BLaER1 treated with 17β-estradiol and CSF1 and Interleukin-3, amounts not matched to agents 10 nM and 100 nM (cell line): ENCODE measurements at regions not wholly inside any gene's neighbourhood (a gene's known extent, or its start where the extent isn't known, plus 50 kb on each side); places are given as distances from the start of the nearest gene placed in this dataset.
"Not testable (repeated sequence)": the region's sequence is repeated elsewhere in the genome, so short reads cannot be mapped to it uniquely, and the experiment has no call there.

ENCODE experiments used
- H3K27ac ChIP-seq, 11 experiments: shearing (Covaris generic); formaldehyde crosslinking; 2 replicates each; pipeline ENCODE4 v1.8.1; 2022
- H3K27me3 ChIP-seq, 11 experiments: shearing (Covaris generic); formaldehyde crosslinking; 2 replicates each; pipeline ENCODE4 v1.8.1; 2022
- H3K36me3 ChIP-seq, 11 experiments: shearing (Covaris generic); formaldehyde crosslinking; 2 replicates each; pipeline ENCODE4 v1.8.1; 2022
- H3K4me1 ChIP-seq, 10 experiments: shearing (Covaris generic); formaldehyde crosslinking; 2 replicates each; pipeline ENCODE4 v1.8.1; 2022
- H3K4me2 ChIP-seq, 11 experiments: shearing (Covaris generic); formaldehyde crosslinking; 2 replicates each; pipeline ENCODE4 v1.8.1; 2022
- H3K4me3 ChIP-seq, 10 experiments: shearing (Covaris generic); formaldehyde crosslinking; 2 replicates each; pipeline ENCODE4 v1.8.1; 2022
- H3K9ac ChIP-seq, 11 experiments: shearing (Covaris generic); formaldehyde crosslinking; 2 replicates each; pipeline ENCODE4 v1.8.1; 2022
- H3K9me3 ChIP-seq, 11 experiments: shearing (Covaris generic); formaldehyde crosslinking; replicated peaks in 1 of 11; 2 replicates each; pipeline ENCODE4 v1.8.1; 2022
- H4K20me1 ChIP-seq, 11 experiments: shearing (Covaris generic); formaldehyde crosslinking; 2 replicates each; pipeline ENCODE4 v1.8.1; 2022
- Cebpa-rat ChIP-seq, 11 experiments: shearing (Covaris generic); IDR thresholded peaks; 2 replicates each; pipeline ENCODE4 v1.8.1; 2022

DNA sequence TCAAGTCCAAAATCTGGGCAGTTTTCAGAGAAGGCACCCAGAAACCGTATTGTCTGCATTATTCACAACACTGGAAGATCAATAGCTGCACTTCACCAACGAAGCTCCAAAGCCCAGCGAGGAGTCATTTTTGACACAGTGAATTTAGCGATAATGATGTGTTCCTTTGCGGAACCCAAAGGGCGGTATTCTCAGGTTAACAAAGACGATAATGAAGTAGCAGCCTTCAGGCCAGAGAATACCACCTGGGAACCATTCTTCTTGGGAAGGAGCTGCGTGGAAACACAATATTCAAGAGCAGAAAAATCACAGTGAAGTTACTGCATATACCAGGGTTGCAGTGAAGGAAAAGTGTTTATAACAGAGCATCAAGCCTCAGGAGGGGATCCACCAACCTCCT is 381.0 kb downstream of the TOX3 start:
- Histone ChIP-seq H3K27ac (no peak overlapping the region), H3K27me3 (no peaks in the 10 kb centered on the region), H3K9me3 (no peaks in the 10 kb centered on the region; a peak in 1 of 22 replicates), H3K4me1 (no peaks in the 10 kb centered on the region), H3K9ac (no peak overlapping the region), H3K4me3 (no peak overlapping the region), H3K36me3 (no peaks in the 10 kb centered on the region), H4K20me1 (no peaks in the 10 kb centered on the region), H3K4me2 (no peak overlapping the region)
- no peak for TF ChIP-seq Cebpa-rat (IDR thresholded peaks at IDR 0.05)

DNA sequence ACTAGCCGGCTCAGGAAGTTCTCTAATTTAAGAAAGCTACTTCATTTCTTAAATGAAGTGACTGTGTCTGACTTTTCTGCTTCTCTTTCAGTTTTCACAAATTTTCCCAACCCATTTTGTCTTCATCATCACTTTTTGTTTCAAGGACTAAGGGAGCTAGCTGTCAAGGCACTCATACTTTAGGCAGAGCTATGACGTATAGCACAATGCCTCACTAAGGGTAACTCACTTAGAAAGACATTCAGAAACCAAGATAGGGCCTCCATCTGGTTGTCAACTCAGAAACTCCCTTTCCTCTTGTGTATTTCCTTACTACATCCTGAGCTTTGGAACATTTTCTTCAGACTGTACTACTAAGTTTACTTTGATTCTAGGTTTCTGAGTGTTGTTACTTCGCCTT is 397.9 kb downstream of the TOX3 start:
- H4K20me1 ChIP-seq = no peaks in the 10 kb centered on the region
- TF ChIP-seq Cebpa-rat (IDR thresholded peaks at IDR 0.05) = no peak

DNA sequence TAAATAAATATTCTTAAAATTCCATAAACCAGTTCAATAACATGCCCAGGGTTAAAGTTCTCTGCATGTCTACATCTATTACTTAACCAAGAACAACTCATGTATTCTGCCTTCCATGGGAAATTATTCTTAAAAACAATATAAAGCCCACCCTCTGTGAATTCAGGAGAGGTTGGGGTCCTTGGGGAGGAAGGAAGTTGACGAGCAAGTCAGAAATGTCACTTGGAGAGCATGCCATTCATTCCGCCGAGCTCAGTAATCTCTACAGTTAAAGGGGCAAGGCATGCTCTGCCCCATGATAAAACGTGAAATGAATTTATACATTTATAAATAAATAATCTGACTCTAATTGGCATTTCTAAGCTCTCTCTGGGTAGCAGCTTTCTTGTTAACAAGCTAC is 405.1 kb downstream of the TOX3 start:
- H3K4me1 ChIP-seq = no peaks in the 10 kb centered on the region
- H3K27me3 ChIP-seq = no peaks in the 10 kb centered on the region
- no peaks in the 10 kb centered on the region for H3K36me3 ChIP-seq
- no peaks in the 10 kb centered on the region for H3K9me3 ChIP-seq
- H3K4me2 ChIP-seq = no peak overlapping the region
- no peaks in the 10 kb centered on the region for H4K20me1 ChIP-seq
- H3K4me3 ChIP-seq = no peak overlapping the region
- H3K27ac ChIP-seq = no peak overlapping the region
- no peak overlapping the region for H3K9ac ChIP-seq
- no peak for TF ChIP-seq Cebpa-rat (IDR thresholded peaks at IDR 0.05)

More for the DNA sequence above, 397.9 kb downstream of the TOX3 start:
- peaks cover 0 to 25% (median 0%) of the 10 kb centered on the region in 10 experiments; a peak in 5 of 20 replicates for H3K4me1 ChIP-seq
- H3K9ac ChIP-seq = no peak overlapping the region
- no peak overlapping the region for H3K4me3 ChIP-seq
- H3K9me3 ChIP-seq = no peaks in the 10 kb centered on the region
- peak overlapping the region in 2 of 11 experiments; percentile 23 to 36; a peak in 4 of 22 replicates for H3K4me2 ChIP-seq
- no peaks in the 10 kb centered on the region for H3K27me3 ChIP-seq
- no peaks in the 10 kb centered on the region for H3K36me3 ChIP-seq
- H3K27ac ChIP-seq = peak overlapping the region in 1 of 11 experiments; percentile 30; a peak in 1 of 22 replicates

DNA sequence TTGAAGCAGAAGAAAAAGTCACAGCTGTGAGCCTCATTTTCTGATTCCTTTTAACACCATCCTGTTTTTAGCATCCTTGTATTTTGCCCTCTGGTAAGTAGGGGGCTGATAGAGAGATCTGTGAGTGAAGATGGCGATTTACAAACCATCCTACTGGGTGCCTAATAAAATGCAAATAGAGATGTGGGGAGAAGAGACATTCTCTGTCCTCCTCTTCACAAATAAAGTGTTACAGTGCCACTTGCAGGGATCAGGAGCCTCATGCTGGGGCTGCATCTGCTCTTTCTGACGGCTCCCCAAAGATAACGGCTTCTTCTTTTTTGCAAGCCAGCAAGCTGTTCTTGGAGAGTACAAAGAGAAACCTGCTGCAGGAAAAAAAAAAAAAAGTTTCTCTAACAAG is 418.6 kb downstream of the TOX3 start:
- no peak overlapping the region for H3K4me2 ChIP-seq
- no peaks in the 10 kb centered on the region for H4K20me1 ChIP-seq
- no peak for TF ChIP-seq Cebpa-rat (IDR thresholded peaks at IDR 0.05)
- H3K4me1 ChIP-seq = no peaks in the 10 kb centered on the region
- H3K4me3 ChIP-seq = no peak overlapping the region
- H3K9ac ChIP-seq = no peak overlapping the region
- no peak overlapping the region for H3K27ac ChIP-seq
- H3K27me3 ChIP-seq = no peaks in the 10 kb centered on the region
- H3K36me3 ChIP-seq = no peaks in the 10 kb centered on the region
- H3K9me3 ChIP-seq = no peaks in the 10 kb centered on the region

DNA sequence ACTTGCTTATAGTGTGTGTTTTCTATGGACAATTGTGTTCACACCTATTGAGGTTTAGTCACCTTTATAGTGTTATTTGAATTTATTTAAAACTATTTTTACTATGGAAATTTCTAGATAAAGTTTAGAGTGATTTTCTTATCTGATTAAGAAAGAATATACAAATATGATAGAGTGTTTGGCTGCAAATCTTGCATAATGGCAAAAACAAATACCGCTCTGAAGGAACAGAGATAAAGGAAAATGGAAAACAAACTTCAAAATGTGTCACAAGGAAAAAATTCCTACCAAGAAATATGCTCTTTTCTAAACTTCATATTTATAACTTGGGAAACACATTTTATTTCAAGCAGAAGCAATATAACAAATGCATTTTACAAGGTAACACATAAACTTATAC is 423.1 kb downstream of the TOX3 start:
- Histone ChIP-seq H3K4me1 (no peaks in the 10 kb centered on the region), H3K36me3 (no peaks in the 10 kb centered on the region), H4K20me1 (no peaks in the 10 kb centered on the region), H3K9me3 (peaks cover 8 to 15% (median 12%) of the 10 kb centered on the region in 11 experiments; a peak in 21 of 22 replicates), H3K27me3 (no peaks in the 10 kb centered on the region), H3K9ac (no peak overlapping the region), H3K4me3 (no peak overlapping the region), H3K4me2 (no peak overlapping the region), H3K27ac (no peak overlapping the region)
- no peak for TF ChIP-seq Cebpa-rat (IDR thresholded peaks at IDR 0.05)

DNA sequence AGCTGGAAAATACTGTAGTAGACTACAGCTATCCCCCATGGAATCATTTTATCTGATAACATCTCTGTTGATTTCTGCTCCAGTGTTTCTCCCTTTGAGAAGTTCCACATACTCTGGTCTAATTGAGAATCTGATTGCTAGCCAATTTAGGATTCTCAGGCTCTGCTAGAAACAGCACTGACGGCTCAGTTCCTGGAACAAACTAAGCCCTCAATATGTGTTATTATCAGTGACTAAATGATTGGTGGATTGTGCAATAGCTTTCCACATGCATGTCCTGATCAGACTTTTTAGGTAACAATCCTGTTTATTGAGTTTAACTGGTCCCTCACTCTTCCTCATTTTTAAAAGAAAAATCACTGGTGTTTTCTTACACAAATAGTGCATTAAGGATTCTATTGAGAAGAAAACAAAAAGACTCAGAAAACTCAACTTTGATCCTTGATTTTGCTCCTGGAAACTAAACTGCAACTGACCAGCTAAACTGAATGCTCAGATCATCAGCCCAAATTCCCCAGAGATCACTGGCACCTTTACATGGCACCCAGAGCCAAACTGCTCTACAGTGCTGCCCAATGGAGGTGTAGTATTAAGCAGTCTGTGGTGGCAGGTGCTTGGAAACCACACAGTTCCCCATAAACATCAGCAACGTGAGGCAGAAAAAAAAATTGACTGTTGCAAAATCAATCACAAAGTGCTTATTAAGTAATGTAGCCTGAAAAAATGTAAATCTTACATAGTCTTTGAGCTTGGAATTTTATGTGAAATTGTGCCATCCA is 423.7 kb downstream of the TOX3 start:
- peak in 4 of 11 experiments; percentile 8 to 43 (median 33); a peak in 5 of 22 replicates for TF ChIP-seq Cebpa-rat (IDR thresholded peaks at IDR 0.05)
- no peaks in the 10 kb centered on the region for H4K20me1 ChIP-seq
- peaks cover 14 to 21% (median 18%) of the 10 kb centered on the region in 11 experiments; a peak in 21 of 22 replicates for H3K9me3 ChIP-seq
- H3K27ac ChIP-seq = no peak overlapping the region
- no peak overlapping the region for H3K4me2 ChIP-seq
- H3K4me1 ChIP-seq = no peaks in the 10 kb centered on the region
- H3K4me3 ChIP-seq = no peak overlapping the region
- H3K36me3 ChIP-seq = no peaks in the 10 kb centered on the region
- no peak overlapping the region for H3K9ac ChIP-seq
- H3K27me3 ChIP-seq = no peaks in the 10 kb centered on the region

DNA sequence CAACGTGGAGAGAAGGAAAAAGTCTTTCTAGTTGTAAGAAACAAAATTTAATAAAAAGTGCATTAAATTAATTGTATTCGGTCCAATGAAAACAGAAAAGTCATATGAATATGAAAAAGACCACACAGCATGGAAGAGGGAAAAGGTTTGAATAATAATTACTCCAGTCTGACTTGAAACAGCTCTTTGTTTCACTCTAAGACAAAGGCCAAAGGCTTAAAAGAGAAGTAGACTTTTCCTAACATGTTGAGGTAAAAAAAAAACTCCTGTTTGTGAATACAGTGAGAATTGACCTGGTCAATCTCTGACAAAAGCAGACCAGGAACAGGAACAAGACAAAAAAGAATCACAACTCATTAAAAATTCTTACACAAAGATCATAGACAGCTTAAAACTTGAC is 429.8 kb downstream of the TOX3 start:
- TF ChIP-seq Cebpa-rat (IDR thresholded peaks at IDR 0.05) = no peak
- Histone ChIP-seq H3K4me2 (no peak overlapping the region), H3K9ac (no peak overlapping the region), H3K9me3 (peaks cover 17 to 23% (median 19%) of the 10 kb centered on the region in 11 experiments; a peak in 21 of 22 replicates), H3K27ac (no peak overlapping the region), H3K4me1 (no peaks in the 10 kb centered on the region), H4K20me1 (no peaks in the 10 kb centered on the region), H3K27me3 (no peaks in the 10 kb centered on the region), H3K36me3 (no peaks in the 10 kb centered on the region), H3K4me3 (no peak overlapping the region)

DNA sequence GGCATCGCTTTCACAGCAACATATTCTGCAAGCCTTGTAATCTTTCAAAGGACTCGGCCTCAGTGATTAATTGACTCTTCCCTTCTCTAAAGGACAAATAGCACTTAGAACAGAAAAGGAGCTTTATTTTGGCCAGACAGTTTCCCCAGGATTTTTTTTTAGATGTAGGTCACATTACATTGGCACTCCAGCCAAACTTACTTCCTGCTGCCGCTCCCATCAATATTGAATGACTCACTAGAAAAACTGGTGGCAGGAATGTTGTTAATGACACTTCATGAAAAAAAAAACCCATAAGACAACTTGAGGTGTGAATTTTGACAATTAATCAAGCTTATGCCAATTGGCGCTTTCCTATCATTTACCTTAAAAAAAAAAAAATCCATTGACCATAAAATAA is 432.6 kb downstream of the TOX3 start:
- H3K36me3 ChIP-seq = no peaks in the 10 kb centered on the region

DNA sequence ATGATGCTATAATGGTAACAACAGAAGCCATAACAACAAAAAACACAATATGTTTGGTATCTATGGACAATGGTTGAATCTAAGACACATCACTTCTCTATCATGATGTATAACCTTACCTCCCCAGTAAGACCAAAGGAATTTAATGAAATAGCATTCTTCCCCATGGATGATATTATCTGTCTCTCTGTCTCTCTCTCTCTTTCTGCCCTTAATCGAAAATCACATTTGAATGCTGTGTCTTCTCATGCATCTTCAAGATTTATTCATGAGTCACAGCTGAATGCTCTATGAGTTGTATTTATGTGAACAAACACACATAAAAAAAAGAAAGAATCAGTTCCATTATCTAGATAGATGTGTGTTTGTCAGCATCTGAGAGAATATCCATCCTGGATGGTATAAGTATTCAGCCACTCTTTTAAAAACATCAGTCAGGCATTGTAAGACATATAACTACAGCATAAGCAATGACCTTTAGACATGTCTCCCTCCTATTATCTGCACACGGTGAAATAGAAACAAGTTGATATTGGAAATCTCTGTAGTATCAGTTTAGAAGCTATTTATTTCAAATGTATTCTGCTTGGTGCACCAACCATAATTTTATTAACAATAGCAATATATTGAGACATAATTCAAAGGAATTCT is 433.3 kb downstream of the TOX3 start:
- H3K27ac ChIP-seq = no peak overlapping the region
- H3K9ac ChIP-seq = no peak overlapping the region
- H3K27me3 ChIP-seq = no peaks in the 10 kb centered on the region

More for the DNA sequence above, 432.6 kb downstream of the TOX3 start:
- Histone ChIP-seq H3K27me3 (no peaks in the 10 kb centered on the region), H3K27ac (no peak overlapping the region), H4K20me1 (no peaks in the 10 kb centered on the region), H3K4me3 (no peak overlapping the region), H3K4me2 (no peak overlapping the region), H3K9ac (no peak overlapping the region), H3K4me1 (no peaks in the 10 kb centered on the region), H3K9me3 (peaks cover 8 to 13% (median 11%) of the 10 kb centered on the region in 11 experiments; a peak in 21 of 22 replicates)
- no peak for TF ChIP-seq Cebpa-rat (IDR thresholded peaks at IDR 0.05)

DNA sequence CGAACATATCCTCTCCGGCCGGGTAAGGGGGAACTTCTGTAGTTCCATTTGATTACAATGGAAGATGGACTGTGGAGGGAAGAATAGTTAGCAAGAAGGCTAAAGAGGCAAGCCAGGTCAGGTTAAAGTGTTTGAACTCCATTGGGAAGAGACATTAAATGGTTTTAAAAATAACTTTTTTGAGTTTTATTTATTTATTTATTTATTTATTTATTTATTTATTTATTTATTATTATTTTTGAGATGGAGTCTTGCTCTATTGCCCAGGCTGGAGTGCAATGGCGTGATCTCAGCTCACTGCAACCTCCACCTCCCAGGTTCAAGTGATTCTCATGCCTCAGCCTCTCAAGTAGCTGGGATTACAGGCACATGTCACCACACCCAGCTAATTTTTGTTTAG is 441.9 kb downstream of the TOX3 start:
- H3K27me3 ChIP-seq, H3K9me3 ChIP-seq, H3K9ac ChIP-seq, H3K27ac ChIP-seq, H3K4me1 ChIP-seq, H4K20me1 ChIP-seq, H3K4me3 ChIP-seq, H3K36me3 ChIP-seq, H3K4me2 ChIP-seq: not testable (repeated sequence)

More for the DNA sequence above, 433.3 kb downstream of the TOX3 start:
- no peak overlapping the region for H3K4me2 ChIP-seq
- H3K4me3 ChIP-seq = no peak overlapping the region
- H3K4me1 ChIP-seq = no peaks in the 10 kb centered on the region
- H4K20me1 ChIP-seq = no peaks in the 10 kb centered on the region
- H3K9me3 ChIP-seq = peaks cover 2 to 8% (median 5%) of the 10 kb centered on the region in 11 experiments; a peak in 17 of 22 replicates
- H3K36me3 ChIP-seq = no peaks in the 10 kb centered on the region
- TF ChIP-seq Cebpa-rat (IDR thresholded peaks at IDR 0.05) = no peak
